Esophagus (tissue), 2 donors: ENCODE measurements at regions not wholly inside any gene's neighbourhood (a gene's known extent, or its start where the extent isn't known, plus 50 kb on each side); places are given as distances from the start of the nearest gene placed in this dataset.
"Not testable (repeated sequence)": the region's sequence is repeated elsewhere in the genome, so short reads cannot be mapped to it uniquely, and the experiment has no call there.

ENCODE experiments used
- H3K27ac ChIP-seq, 2 donors: one replicate each; pipeline ENCODE4 v1.5.1; 2013; ENCODE audit warnings: low read depth in 2 of 2, mild to moderate bottlenecking in 2 of 2, inconsistent platforms in 1 of 2, low read length in 1 of 2, moderate library complexity in 1 of 2
- H3K27me3 ChIP-seq, 2 donors: one replicate each; pipeline ENCODE4 v1.6.1; 2013; ENCODE audit warnings: low read length in 2 of 2, control low read depth in 1 of 2, mild to moderate bottlenecking in 1 of 2; ENCODE audit not compliant: insufficient read depth in 2 of 2, control insufficient read depth in 1 of 2
- H3K36me3 ChIP-seq, 2 donors: one replicate each; pipeline ENCODE4 v1.6.1; 2013; ENCODE audit warnings: low read length in 1 of 2; ENCODE audit not compliant: control insufficient read depth in 2 of 2, insufficient read depth in 2 of 2
- H3K4me1 ChIP-seq, 2 donors: one replicate each; pipeline ENCODE4 v1.6.1; 2013; ENCODE audit warnings: low read length in 1 of 2; ENCODE audit not compliant: control insufficient read depth in 2 of 2, insufficient read depth in 2 of 2
- H3K4me3 ChIP-seq, 2 donors: one replicate each; pipeline ENCODE4 v1.5.1; 2013; ENCODE audit warnings: low read length in 2 of 2, mild to moderate bottlenecking in 2 of 2, low read depth in 1 of 2, moderate library complexity in 1 of 2
- H3K9me3 ChIP-seq, 2 donors: one replicate each; pipeline ENCODE4 v1.6.1; 2013; ENCODE audit warnings: mild to moderate bottlenecking in 2 of 2, low read depth in 1 of 2, low read length in 1 of 2, moderate library complexity in 1 of 2; ENCODE audit not compliant: control insufficient read depth in 2 of 2, insufficient read depth in 1 of 2
- WGBS, 2 donors: extraction: QIAGEN DNeasy Blood & Tissue Kit; methylation state at CpG; one replicate each; pipeline ENCODE4 v1.1.7; 2013; 5-methylcytosine and 5-hydroxymethylcytosine counted together
- donor health status: healthy with polysubstance abuse.
- donor health status: Bipolar disorder and iron deficiency.

GRCh38 chr13:100975666-100976065, 301.1 kb upstream of the TMTC4 start:
- H3K27me3 ChIP-seq, H3K36me3 ChIP-seq: not testable (repeated sequence)
- WGBS, 2 donors, result 78 to 80% methylated on average over 12 to 31 of the region's 31 CpGs

GRCh38 chr13:100962585-100962984, 288.0 kb upstream of the TMTC4 start:
- Histone ChIP-seq H3K36me3 (no peaks in the 10 kb centered on the region), H3K4me1 (no peaks in the 10 kb centered on the region), H3K27me3 (no peaks in the 10 kb centered on the region), H3K27ac (no peak overlapping the region), H3K9me3 (no peaks in the 10 kb centered on the region), H3K4me3 (no peak overlapping the region)
- 53 to 60% methylated on average over 2 of the region's 2 CpGs for WGBS, 2 donors

More at GRCh38 chr13:100975666-100976065, 301.1 kb upstream of the TMTC4 start:
- H3K4me1 ChIP-seq, H3K4me3 ChIP-seq, H3K27ac ChIP-seq, H3K9me3 ChIP-seq: not testable (repeated sequence)

- no peaks in the 10 kb centered on the region for H3K36me3 ChIP-seq
- no peak overlapping the region for H3K4me3 ChIP-seq
- H3K27ac ChIP-seq, result no peak overlapping the region
- 90 to 94% methylated on average over 7 of the region's 7 CpGs for WGBS, 2 donors
- no peaks in the 10 kb centered on the region for H3K9me3 ChIP-seq
- H3K27me3 ChIP-seq, result no peaks in the 10 kb centered on the region
- no peaks in the 10 kb centered on the region for H3K4me1 ChIP-seq
Measured at GRCh38 chr13:100961186-100961585, 286.6 kb upstream of the TMTC4 start.

- H3K27me3 ChIP-seq, result no peaks in the 10 kb centered on the region
- no peaks in the 10 kb centered on the region for H3K9me3 ChIP-seq
- H3K4me1 ChIP-seq, result no peaks in the 10 kb centered on the region
- no peak overlapping the region for H3K4me3 ChIP-seq
- no peak overlapping the region for H3K27ac ChIP-seq
- no peaks in the 10 kb centered on the region for H3K36me3 ChIP-seq
- 69 to 70% methylated on average over 5 of the region's 5 CpGs for WGBS, 2 donors
Measured at GRCh38 chr13:100958831-100959230, 284.2 kb upstream of the TMTC4 start.

- no peaks in the 10 kb centered on the region for H3K4me1 ChIP-seq
- WGBS, 2 donors, result 58 to 70% methylated on average over 4 of the region's 4 CpGs
- H3K36me3 ChIP-seq, result no peaks in the 10 kb centered on the region
- H3K9me3 ChIP-seq, result no peaks in the 10 kb centered on the region
- H3K27ac ChIP-seq, result no peak overlapping the region
- no peaks in the 10 kb centered on the region for H3K27me3 ChIP-seq
- no peak overlapping the region for H3K4me3 ChIP-seq
Measured at GRCh38 chr13:100957741-100958140, 283.1 kb upstream of the TMTC4 start.

- Histone ChIP-seq H3K9me3 (no peaks in the 10 kb centered on the region), H3K4me3 (no peak overlapping the region), H3K27me3 (no peaks in the 10 kb centered on the region), H3K36me3 (no peaks in the 10 kb centered on the region), H3K27ac (no peak overlapping the region), H3K4me1 (no peaks in the 10 kb centered on the region)
- WGBS, 2 donors, result 76 to 80% methylated on average over 9 of the region's 9 CpGs
Measured at GRCh38 chr13:100954430-100955305, 280.1 kb upstream of the TMTC4 start.

GRCh38 chr13:100951016-100951415, 276.4 kb upstream of the TMTC4 start:
- Histone ChIP-seq H3K4me3 (no peak overlapping the region), H3K27ac (no peak overlapping the region), H3K27me3 (no peaks in the 10 kb centered on the region), H3K36me3 (no peaks in the 10 kb centered on the region), H3K9me3 (no peaks in the 10 kb centered on the region), H3K4me1 (no peaks in the 10 kb centered on the region)
- WGBS, 2 donors, result 90 to 91% methylated on average over 4 of the region's 4 CpGs

- H3K36me3 ChIP-seq, H3K27ac ChIP-seq, H3K27me3 ChIP-seq, H3K9me3 ChIP-seq, H3K4me1 ChIP-seq, H3K4me3 ChIP-seq: not testable (repeated sequence)
- 72 to 81% methylated on average over 3 of the region's 3 CpGs for WGBS, 2 donors
Measured at GRCh38 chr13:100948937-100949336, 274.3 kb upstream of the TMTC4 start.

GRCh38 chr13:100946588-100946987, 272.0 kb upstream of the TMTC4 start:
- no peaks in the 10 kb centered on the region for H3K27me3 ChIP-seq
- no peaks in the 10 kb centered on the region for H3K9me3 ChIP-seq
- 73 to 77% methylated on average over 4 of the region's 4 CpGs for WGBS, 2 donors
- H3K27ac ChIP-seq, result no peak overlapping the region
- H3K36me3 ChIP-seq, result no peaks in the 10 kb centered on the region
- no peaks in the 10 kb centered on the region for H3K4me1 ChIP-seq
- H3K4me3 ChIP-seq, result no peak overlapping the region

GRCh38 chr13:100944791-100945345, 270.3 kb upstream of the TMTC4 start:
- Histone ChIP-seq H3K27ac (no peak overlapping the region), H3K27me3 (no peaks in the 10 kb centered on the region)
- 74 to 78% methylated on average over 5 of the region's 5 CpGs for WGBS, 2 donors

More at GRCh38 chr13:100944791-100945345, 270.3 kb upstream of the TMTC4 start:
- Histone ChIP-seq H3K9me3 (no peaks in the 10 kb centered on the region), H3K4me1 (no peaks in the 10 kb centered on the region), H3K4me3 (no peak overlapping the region), H3K36me3 (no peaks in the 10 kb centered on the region)
